GM19452 (cell line): ENCODE measurements at regions not wholly inside any gene's neighbourhood (a gene's known extent, or its start where the extent isn't known, plus 50 kb on each side); places are given as distances from the start of the nearest gene placed in this dataset.
"Not testable (repeated sequence)": the region's sequence is repeated elsewhere in the genome, so short reads cannot be mapped to it uniquely, and the experiment has no call there.

ENCODE experiments used
- ATAC-seq: cut with Tn5 transposase; IDR thresholded peaks from one replicate; pipeline ENCODE4 v1.9.1; 2021; ENCODE audit not compliant: unreplicated experiment

DNA sequence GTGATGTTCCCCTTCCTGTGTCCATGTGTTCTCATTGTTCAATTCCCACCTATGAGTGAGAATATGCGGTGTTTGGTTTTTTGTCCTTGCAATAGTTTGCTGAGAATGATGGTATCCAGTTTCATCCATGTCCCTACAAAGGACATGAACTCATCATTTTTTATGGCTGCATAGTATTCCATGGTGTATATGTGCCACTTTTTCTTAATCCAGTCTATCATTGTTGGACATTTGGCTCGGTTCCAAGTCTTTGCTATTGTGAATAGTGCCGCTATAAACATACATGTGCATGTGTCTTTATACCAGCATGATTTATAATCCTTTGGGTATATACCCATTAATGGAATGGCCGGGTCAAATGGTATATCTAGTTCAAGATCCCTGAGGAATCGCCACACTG, 229.4 kb downstream of the HTR1A start:
- not testable (repeated sequence) for ATAC-seq

DNA sequence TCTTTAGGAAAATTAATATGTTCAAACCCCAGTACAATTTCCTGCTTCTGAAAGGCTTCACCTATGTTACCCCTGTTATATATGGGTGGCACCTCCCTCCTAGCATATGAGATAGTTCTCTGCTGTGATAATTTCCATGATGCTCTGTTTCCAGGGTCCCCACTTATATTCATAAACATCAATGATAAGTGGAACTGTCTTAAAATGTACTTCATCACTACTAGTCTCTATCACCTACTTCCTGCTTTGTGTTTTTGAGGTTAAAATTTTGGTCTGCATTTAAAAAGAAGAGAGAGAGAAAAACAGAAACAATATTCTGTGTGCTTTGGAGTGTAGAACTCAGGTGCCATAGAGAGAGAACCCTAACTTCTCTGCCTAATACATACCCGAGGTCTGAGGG, 234.7 kb downstream of the HTR1A start:
- no peak for ATAC-seq

DNA sequence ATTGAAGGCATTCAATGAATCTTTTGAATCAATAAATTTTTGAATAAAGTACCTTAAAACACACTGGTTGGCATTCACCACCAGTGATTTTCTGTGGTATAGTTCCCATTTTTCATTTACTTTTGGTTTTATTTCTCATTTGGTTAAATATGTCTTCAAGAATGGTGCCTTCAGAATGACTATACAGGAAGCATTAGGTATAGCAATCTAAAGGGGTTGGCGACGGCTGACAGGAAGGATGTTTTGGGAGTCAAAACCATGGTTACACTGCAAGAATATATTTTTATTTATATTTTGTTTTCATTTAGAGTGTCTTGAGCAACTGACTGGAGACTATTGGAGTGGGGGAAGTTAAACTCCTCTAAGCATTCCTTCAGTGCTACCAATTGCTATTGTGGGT, 235.7 kb downstream of the HTR1A start:
- ATAC-seq = peak; percentile 70

DNA sequence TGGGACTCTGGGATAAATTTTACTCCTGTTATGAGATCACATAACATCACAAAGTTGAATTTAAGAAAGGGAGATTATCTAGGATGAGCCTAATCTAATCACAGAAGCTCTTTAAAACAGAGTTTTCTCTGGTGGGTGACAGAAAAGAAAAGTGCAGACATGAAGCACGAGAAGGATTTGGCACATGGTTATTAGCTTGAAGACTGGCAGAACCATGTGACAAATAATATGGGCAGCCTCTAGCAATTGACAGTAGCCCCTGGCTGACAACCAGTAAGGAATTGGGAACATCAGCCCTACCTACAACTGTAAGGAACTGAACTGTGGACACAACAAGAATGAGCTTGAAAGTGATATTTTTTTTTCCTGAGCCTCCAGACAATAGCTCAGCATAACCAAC, 243.1 kb downstream of the HTR1A start:
- no peak for ATAC-seq

DNA sequence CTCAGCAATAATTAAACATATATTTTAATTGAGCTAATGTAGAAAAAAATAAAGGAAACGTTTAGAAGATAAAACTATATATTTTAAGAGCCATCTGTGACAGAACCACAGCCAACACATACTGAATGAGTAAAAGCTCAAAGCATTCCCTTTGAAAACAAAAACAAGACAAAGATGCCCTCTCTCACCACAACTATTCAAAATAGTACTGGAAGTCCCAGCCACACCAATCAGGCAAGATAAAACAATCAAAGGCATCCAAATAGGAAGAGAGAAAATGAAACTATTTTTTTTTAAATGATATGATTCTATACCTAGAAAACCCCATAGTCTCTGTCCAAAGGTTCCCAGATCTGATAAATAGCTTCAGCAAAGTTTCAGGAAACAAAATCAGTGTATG, 262.0 kb downstream of the HTR1A start:
- no peak for ATAC-seq

DNA sequence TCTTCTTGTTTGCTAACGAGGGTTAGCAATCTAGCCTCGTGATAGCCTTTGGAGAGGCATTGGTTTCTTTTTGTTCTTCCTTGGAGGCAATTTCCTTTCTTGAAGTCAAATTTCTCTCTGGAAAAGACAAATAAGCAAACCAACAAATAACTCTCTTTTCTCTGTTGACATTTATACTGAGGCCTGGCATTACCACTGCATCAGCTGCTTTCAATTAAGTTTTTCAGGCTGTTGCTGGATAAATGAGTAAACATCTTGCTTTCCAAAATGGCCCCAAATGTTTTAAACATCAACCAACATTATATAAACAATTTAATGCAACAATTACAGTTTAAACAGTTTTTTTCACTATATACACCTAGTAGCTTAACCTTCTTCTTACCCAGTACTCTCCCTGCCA, 264.4 kb downstream of the HTR1A start:
- no peak for ATAC-seq

DNA sequence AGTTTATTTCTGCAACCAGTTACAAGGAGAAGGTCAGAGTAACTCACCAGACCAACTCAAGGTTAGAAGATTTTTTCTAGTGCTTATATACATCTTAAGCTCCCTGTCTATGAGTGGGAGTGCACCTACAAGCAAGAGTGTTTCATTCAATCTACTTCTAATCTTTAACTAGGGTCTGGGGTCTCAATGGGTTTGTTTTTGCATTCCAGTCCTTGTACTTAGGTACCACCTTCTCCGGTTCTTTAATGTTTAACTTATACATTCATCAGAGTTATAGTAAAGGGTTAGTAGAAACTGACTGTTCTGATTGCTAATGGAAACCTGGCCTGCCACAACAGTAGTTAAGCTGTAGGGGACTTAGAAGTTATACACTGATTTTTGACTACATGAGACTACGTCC, 271.7 kb downstream of the HTR1A start:
- ATAC-seq = no peak

DNA sequence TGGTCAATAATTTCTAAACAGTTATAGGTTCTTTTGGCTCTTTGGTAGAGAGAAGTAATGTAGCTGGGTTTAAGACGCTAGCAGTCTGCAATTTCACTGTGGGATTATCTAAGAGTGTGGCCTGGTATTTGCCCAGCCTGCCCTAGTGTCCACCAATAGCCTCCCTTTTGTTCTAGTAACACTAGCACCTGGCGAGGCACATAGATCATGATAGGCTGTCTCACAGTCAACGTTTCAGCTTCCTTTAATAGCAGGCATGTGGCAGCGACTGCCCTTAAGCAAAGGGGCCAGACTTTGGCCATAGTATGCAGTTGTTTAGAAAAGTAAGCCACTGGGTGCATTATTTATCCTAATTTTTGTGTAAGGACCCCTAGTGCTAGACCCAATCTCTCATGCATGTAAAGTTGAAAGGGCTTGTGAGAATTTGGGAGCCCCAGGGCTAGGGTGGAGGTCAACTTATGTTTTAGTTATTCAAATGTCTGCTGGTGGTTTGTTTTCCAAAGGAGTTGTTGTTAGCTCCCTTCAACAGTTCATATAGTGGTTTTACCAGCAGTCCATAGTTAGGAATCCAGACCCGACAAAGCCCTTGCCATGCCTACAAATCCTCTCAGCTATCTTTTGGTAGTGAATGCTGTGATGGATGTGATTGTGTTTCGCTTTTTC, 274.3 kb downstream of the HTR1A start:
- ATAC-seq = no peak

DNA sequence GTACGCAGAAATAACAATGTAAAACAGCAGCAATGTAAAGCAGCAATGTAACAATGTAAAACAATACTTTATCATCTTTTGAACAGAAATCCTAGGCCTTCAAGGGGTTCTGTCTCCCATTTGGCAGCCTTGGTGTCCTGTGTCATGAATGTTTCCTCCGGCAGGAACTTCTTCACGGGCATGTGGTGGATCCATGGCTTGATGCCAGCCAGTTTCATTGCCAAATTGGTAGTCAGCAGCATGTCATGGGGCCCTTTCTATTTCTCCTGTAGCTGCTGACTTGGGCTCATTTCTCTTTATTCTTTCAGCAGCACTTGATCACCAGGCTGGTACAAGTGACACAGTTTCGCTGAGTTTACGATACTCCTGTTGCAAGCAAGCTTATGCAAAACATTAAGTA, 275.3 kb downstream of the HTR1A start:
- ATAC-seq = no peak

DNA sequence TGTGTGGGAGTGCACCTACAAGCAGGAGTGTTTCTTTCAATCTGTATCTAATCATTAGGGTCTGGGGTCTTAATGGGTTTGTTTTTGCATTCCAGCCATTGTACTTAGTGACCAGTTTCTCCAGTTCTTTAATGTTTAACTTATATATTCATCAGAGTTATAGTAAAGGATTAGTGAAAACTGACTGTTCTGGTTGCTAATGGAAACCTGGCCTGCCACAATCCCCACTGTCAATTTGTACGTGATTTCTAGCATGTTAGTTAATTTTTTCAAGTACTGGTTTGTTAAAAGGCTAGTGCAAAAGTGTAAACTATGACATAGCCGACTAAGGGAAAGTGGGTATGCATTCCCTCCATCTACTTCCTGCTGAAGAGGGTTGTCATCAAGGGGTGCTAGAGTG, 276.1 kb downstream of the HTR1A start:
- ATAC-seq = no peak

DNA sequence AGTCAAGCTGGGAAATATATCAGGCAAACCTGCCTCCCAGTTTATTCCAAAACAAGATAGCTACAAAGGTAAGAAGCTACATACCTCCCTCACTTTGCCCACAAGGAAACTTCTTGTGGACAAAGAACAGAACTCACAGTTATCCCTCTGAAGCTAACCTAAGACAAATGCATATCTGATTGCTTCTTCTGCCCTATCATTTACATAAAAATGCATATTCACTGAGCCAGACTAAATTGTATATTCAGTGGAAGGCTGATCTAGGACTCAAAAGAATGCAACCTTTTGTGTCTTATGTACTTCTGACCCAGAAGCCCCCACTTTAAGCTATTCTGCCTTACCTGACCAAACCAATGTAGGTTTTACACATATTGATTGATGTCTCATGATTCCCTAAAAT, 276.8 kb downstream of the HTR1A start:
- no peak for ATAC-seq

DNA sequence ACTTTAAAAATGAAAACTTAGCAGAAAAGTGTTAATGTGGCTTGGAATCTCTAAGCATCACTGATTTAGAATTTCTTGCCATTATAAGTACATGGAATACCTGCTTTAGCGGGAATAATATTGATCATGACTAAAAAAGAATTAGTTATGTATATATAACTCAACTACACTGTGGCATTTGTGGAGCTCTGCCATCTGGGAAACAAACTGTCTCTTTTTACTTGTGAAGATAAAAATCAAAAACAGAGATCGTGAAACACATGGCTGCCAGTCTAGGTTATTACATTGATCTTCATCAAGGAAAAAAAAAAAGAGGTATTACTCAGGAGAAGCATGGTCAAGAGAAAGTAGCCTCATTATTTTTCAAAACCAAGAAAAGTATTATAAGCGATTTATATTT, 287.4 kb downstream of the HTR1A start:
- no peak for ATAC-seq

DNA sequence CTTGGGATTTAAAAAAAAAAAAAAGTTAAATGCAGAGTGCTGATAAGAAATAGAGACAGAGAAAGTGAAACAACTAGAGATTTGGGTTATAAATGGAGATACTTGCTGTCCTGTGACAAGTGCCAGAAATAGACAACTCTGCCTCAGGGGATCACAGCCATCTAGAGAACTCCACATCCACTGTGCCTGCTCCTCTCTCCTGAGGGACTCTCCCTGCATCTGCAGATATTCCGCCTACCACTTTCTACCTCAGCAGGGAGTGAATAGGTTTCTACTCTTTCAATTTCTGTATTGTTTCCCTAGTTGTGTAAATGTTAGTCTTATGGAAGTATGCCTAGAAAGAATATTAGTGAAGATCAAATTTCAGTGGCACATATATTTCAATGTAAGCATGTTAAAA, 307.2 kb downstream of the HTR1A start:
- no peak for ATAC-seq

DNA sequence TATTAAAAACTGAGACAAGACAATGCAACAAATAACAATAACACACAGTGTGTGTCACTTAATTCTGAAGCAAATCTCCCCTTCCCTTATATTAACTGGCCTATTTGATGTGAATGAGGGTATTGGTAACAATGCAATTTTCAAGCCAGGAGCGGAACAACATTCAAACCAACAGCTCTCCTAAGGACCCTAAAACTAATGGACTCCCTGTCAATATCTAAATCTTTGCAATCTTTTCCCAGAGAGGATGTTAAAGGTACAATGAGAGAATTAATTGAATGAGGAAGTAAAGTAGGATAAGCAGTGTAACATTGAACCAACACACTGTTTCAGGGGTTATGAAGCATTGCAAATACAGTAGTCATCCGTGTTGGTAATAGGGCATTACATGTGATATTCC, 311.7 kb downstream of the HTR1A start:
- no peak for ATAC-seq

DNA sequence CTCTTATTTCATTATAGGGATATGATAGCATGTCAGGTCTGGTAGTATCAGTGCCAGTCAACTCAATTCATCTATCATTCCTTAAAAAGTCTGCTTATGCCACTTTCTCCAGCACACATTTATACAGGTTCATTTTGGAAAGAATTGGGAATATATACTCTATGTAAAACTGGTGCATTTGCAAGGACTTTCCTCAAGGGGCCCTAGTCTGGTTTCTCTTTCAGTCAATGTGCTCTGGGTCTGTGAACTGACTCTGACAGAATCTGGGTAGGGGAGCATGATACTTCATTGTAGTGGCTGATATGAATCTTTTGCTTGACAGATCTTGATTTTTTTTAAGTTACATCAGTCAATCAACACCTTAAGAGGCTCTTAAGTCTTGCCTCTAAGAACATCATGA, 313.9 kb downstream of the HTR1A start:
- no peak for ATAC-seq

DNA sequence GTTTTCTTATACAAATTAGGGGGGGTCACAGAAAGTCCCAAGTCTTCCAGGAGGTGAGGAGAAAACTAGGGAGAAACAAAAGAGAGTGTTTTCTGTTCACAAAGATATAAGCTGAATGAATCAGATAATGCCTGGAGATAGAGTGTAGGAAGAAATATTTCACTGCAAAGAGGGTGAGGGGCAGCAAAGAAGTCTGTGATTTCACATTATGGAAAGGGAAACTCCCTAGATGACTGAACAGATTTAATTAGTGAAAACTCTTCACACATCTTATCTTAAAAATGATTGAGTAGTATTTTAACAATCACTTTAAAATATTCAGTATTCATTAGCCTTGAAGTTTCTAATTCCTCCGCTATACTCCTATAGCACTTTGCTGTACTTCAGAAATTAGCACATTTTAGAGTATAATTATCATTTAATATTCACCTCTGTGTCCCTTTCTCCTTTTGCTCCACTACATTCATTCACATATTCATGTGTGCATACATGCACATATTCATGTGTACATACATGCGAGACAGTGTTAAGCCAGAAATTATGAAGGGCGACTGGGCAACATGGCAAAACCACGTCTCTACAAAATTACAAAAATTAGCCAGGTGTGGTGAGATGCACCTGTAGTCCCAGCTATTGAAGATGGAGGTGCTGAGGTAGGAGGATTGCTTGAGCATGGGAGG, 332.2 kb downstream of the HTR1A start:
- no peak for ATAC-seq

DNA sequence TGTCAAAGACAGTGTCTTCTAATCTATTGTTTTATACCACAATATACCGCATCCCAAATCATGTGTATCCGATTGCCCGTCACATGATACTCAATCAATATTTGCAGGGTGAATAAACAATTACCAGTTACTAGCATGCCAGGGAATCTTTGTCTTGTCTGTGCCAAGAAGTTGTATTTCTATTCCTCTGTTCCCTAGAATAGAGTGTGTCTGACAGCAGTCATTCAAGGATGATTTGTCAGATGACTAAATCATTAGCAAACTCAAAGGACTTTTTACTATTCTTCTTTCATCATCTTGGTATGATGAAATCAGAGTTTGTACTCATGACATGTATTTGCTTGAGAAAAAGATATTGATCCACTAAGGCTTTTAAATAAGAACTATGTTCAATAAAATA, 348.8 kb downstream of the HTR1A start:
- ATAC-seq = no peak

DNA sequence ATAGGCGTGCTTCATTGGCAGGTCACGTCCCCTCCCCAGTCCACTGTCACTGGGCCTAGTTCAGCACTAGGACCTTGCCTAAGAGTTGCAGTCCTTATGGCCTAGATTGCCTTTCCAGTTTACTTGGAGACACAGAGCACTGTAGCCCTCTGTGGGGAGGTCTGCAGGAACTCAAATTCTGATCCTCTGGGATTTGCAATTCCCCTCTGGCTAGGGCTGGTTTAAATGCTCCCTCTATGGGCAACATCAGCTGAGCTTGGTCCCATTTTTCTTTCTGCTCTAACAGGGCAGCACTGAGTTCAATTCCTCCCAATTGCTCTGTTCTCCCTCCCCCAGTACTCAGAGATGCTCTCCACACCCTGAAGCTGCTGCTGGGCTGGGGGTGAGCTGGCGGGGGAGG, 358.2 kb downstream of the HTR1A start:
- ATAC-seq = no peak

DNA sequence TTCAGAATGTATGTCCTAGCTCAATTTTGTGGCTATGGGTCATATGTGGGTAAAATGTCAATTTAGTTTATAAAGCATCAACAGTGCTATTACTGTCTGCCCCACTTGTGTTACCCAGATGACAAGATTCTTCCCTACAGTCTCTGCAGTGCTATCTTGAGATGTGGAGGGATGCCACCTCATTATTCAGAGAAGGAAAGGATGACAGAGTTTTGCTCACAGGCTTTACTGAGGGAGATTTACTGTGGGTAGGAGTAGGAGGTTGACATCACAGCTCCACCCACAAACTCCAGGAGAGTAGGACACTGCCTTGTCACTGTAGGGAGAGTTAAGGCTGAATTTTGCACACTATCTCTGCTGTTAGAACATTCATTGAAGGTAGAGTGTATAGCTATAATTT, 359.3 kb downstream of the HTR1A start:
- no peak for ATAC-seq

DNA sequence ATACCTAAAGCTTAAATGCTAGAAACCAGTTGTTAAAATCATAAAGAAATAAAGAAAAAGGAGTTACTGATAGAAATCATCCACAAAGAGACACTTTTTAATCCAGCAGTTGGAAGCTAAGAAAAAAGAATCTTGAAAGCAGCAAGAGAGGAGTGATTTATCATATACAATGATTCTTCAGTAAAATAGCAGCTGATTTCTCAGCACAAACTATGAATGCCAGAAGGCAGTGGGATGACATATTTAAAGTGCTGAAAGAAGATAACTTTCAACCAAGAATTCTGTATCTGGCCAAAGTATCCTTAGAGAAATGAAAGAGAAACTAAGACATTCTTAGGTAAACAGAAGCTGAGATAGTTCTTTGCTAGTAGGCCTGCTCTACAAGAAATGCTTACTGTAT, 366.0 kb downstream of the HTR1A start:
- no peak for ATAC-seq

DNA sequence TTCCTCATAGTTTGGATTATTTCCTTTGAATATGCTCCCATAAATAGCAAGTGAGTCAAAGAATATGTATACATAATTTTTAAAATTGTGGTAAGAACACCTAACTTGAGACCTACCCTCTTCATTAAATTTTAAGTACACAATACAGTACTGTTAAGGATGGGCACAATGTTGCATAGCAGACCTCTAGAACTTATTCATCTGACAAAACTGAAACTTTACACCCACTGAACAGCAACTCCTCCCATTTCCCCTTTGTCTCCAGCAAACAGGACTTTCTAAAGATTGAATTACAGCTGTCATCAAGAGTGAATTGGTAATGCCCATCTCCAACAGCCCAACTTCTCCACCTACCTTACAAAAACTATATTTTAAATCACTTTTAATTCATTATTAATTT, 388.9 kb downstream of the HTR1A start:
- no peak for ATAC-seq

DNA sequence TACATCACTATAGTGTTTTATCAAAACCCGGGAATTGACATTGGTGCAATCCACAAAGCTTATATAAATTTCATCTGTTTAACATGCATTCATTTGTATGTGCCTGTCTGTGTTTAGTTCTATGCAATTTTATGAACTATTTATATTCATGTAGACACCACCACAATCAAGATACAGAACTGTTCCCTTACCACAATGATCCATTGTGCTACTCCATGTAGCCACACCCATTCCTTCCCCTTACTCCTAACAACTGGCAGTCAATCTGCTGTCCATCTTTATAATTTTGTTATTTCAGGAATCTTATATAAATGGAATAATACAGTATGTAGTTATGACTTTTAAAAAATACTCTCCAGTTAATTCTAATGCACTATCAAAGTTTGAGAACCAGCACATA, 389.5 kb downstream of the HTR1A start:
- ATAC-seq = no peak

DNA sequence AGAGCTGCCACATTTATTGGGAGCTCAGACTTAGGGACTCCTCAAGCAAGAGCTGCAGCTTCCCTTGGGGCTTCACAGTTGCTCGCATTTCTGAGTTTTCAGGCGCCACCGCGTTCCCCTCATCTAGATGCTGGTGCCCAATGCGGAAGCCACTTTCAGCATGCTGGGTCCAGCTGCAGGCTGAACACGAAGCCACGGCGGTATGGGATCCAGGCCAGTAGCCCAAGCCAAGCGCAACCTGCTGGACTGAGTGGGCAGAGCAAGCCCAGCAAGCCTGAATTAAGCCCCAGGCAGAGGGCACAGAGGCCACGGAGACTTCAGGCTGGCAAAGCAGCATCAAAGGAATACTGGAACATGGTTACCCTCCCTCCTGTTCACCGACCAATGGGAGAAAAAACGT, 391.5 kb downstream of the HTR1A start:
- no peak for ATAC-seq
